ENCODE measurements at regions not wholly inside any gene's neighbourhood (a gene's known extent, or its start where the extent isn't known, plus 50 kb on each side); places are given as distances from the start of the nearest gene placed in this dataset.

- DNase-seq = no peak
- H3K9me3 Mint-ChIP-seq = peaks cover 11 to 16% (median 12%) of the 10 kb centered on the region in 3 donors
- no peak overlapping the region for H3K4me3 Mint-ChIP-seq
- ChIA-PET CTCF (no interaction called here), POLR2A (no interaction called here)
- H3K9me3 ChIP-seq = no peaks in the 10 kb centered on the region
- ATAC-seq (replicated peaks in 1 of 4) = no peak
- no peak overlapping the region for H3K4me3 ChIP-seq (ENCODE audit: control insufficient read depth in 1 of 2, extremely low read depth in 1 of 2, low read length in 1 of 2)
- H3K36me3 ChIP-seq (ENCODE audit: control insufficient read depth in 2 of 2, extremely low read depth in 1 of 2, insufficient read depth in 1 of 2, low read length in 1 of 2) = no peaks in the 10 kb centered on the region
- 90% methylated on average over 3 of the region's 3 CpGs for WGBS (ENCODE audit: insufficient coverage)
- H3K27ac Mint-ChIP-seq = no peak overlapping the region
- no peaks in the 10 kb centered on the region for H3K36me3 Mint-ChIP-seq
- no peaks in the 10 kb centered on the region for H3K4me1 Mint-ChIP-seq
- H3K27ac ChIP-seq (ENCODE audit: low read length) = no peak overlapping the region
- H3K4me1 ChIP-seq (ENCODE audit: control insufficient read depth in 1 of 2, extremely low read depth in 1 of 2, insufficient read depth in 2 of 2, low read length in 2 of 2) = no peaks in the 10 kb centered on the region
- peaks cover 0 to 3% of the 10 kb centered on the region in 2 experiments for H3K27me3 ChIP-seq (replicated peaks in 1 of 2; ENCODE audit: control insufficient read depth in 2 of 2, extremely low read depth in 1 of 2, insufficient read depth in 2 of 2, low read length in 1 of 2)
- peaks cover 5 to 15% of the 10 kb centered on the region in 2 donors for H3K27me3 Mint-ChIP-seq
These were observed 119.1 kb upstream of the RASEF start for GRCh38 chr9:83182071-83182470.

- Mint-ChIP-seq H3K27me3 (peaks cover 2 to 4% of the 10 kb centered on the region in 2 donors), H3K9me3 (peaks cover 15 to 25% (median 24%) of the 10 kb centered on the region in 3 donors), H3K4me1 (no peaks in the 10 kb centered on the region), H3K36me3 (no peaks in the 10 kb centered on the region), H3K27ac (no peak overlapping the region), H3K4me3 (no peak overlapping the region)
- Histone ChIP-seq H3K36me3 (ENCODE audit: control insufficient read depth in 2 of 2, extremely low read depth in 1 of 2, insufficient read depth in 1 of 2, low read length in 1 of 2) (no peaks in the 10 kb centered on the region), H3K27ac (ENCODE audit: low read length) (no peak overlapping the region), H3K27me3 (replicated peaks in 1 of 2; ENCODE audit: control insufficient read depth in 2 of 2, extremely low read depth in 1 of 2, insufficient read depth in 2 of 2, low read length in 1 of 2) (no peaks in the 10 kb centered on the region), H3K4me3 (ENCODE audit: control insufficient read depth in 1 of 2, extremely low read depth in 1 of 2, low read length in 1 of 2) (no peak overlapping the region), H3K4me1 (ENCODE audit: control insufficient read depth in 1 of 2, extremely low read depth in 1 of 2, insufficient read depth in 2 of 2, low read length in 2 of 2) (no peaks in the 10 kb centered on the region), H3K9me3 (no peaks in the 10 kb centered on the region)
- no peak for ATAC-seq (replicated peaks in 1 of 4)
- POLR2A ChIA-PET = no interaction called here
- CTCF ChIA-PET = no interaction called here
- WGBS (ENCODE audit: insufficient coverage) = 100% methylated on average over 1 of the region's 1 CpG
- DNase-seq = no peak
These were observed 115.8 kb upstream of the RASEF start for GRCh38 chr9:83178717-83179116.

GRCh38 chr9:83177747-83178146 lies 114.8 kb upstream of the RASEF start:
- H3K36me3 Mint-ChIP-seq = no peaks in the 10 kb centered on the region
- peaks cover 2 to 4% of the 10 kb centered on the region in 2 donors for H3K27me3 Mint-ChIP-seq
- no peaks in the 10 kb centered on the region for H3K36me3 ChIP-seq (ENCODE audit: control insufficient read depth in 2 of 2, extremely low read depth in 1 of 2, insufficient read depth in 1 of 2, low read length in 1 of 2)
- no peak for DNase-seq
- H3K4me3 ChIP-seq (ENCODE audit: control insufficient read depth in 1 of 2, extremely low read depth in 1 of 2, low read length in 1 of 2) = no peak overlapping the region
- no peaks in the 10 kb centered on the region for H3K9me3 ChIP-seq
- 100% methylated on average over 1 of the region's 3 CpGs for WGBS (ENCODE audit: insufficient coverage)
- peaks cover 19 to 34% (median 34%) of the 10 kb centered on the region in 3 donors for H3K9me3 Mint-ChIP-seq
- CTCF ChIA-PET = interaction anchor here in 1 of 2 donors (0.7 kb wide), 1 partner anchor 15 kb away, joined by 3 read pairs; no protein-coding TSS in a partner anchor
- H3K4me1 Mint-ChIP-seq = no peaks in the 10 kb centered on the region
- H3K27me3 ChIP-seq (replicated peaks in 1 of 2; ENCODE audit: control insufficient read depth in 2 of 2, extremely low read depth in 1 of 2, insufficient read depth in 2 of 2, low read length in 1 of 2) = no peaks in the 10 kb centered on the region
- ATAC-seq (replicated peaks in 1 of 4) = no peak
- POLR2A ChIA-PET = no interaction called here
- no peak overlapping the region for H3K27ac Mint-ChIP-seq
- no peak overlapping the region for H3K27ac ChIP-seq (ENCODE audit: low read length)
- no peaks in the 10 kb centered on the region for H3K4me1 ChIP-seq (ENCODE audit: control insufficient read depth in 1 of 2, extremely low read depth in 1 of 2, insufficient read depth in 2 of 2, low read length in 2 of 2)
- no peak overlapping the region for H3K4me3 Mint-ChIP-seq

- Histone ChIP-seq H3K4me3 (ENCODE audit: control insufficient read depth in 1 of 2, extremely low read depth in 1 of 2, low read length in 1 of 2) (no peak overlapping the region), H3K9me3 (no peaks in the 10 kb centered on the region), H3K27ac (ENCODE audit: low read length) (no peak overlapping the region), H3K36me3 (ENCODE audit: control insufficient read depth in 2 of 2, extremely low read depth in 1 of 2, insufficient read depth in 1 of 2, low read length in 1 of 2) (no peaks in the 10 kb centered on the region), H3K27me3 (replicated peaks in 1 of 2; ENCODE audit: control insufficient read depth in 2 of 2, extremely low read depth in 1 of 2, insufficient read depth in 2 of 2, low read length in 1 of 2) (no peaks in the 10 kb centered on the region), H3K4me1 (ENCODE audit: control insufficient read depth in 1 of 2, extremely low read depth in 1 of 2, insufficient read depth in 2 of 2, low read length in 2 of 2) (no peaks in the 10 kb centered on the region)
- peaks cover 7 to 24% (median 8%) of the 10 kb centered on the region in 3 donors for H3K9me3 Mint-ChIP-seq
- H3K36me3 Mint-ChIP-seq = no peaks in the 10 kb centered on the region
- H3K27ac Mint-ChIP-seq = no peak overlapping the region
- ATAC-seq (replicated peaks in 1 of 4) = no peak
- no peak for DNase-seq
- no peaks in the 10 kb centered on the region for H3K4me1 Mint-ChIP-seq
- H3K27me3 Mint-ChIP-seq = no peaks in the 10 kb centered on the region
- no peak overlapping the region for H3K4me3 Mint-ChIP-seq
- WGBS (ENCODE audit: insufficient coverage) = 40% methylated on average over 1 of the region's 1 CpG
- CTCF ChIA-PET = no interaction called here
- POLR2A ChIA-PET = no interaction called here
These were observed 104.2 kb upstream of the RASEF start for GRCh38 chr9:83167126-83167525.

GRCh38 chr9:83166372-83166771 lies 103.4 kb upstream of the RASEF start:
- peaks cover 5 to 24% (median 8%) of the 10 kb centered on the region in 3 donors for H3K9me3 Mint-ChIP-seq
- no peak overlapping the region for H3K4me3 Mint-ChIP-seq
- ChIA-PET CTCF (no interaction called here), POLR2A (no interaction called here)
- H3K4me1 ChIP-seq (ENCODE audit: control insufficient read depth in 1 of 2, extremely low read depth in 1 of 2, insufficient read depth in 2 of 2, low read length in 2 of 2) = no peaks in the 10 kb centered on the region
- no peaks in the 10 kb centered on the region for H3K36me3 ChIP-seq (ENCODE audit: control insufficient read depth in 2 of 2, extremely low read depth in 1 of 2, insufficient read depth in 1 of 2, low read length in 1 of 2)
- 92% methylated on average over 5 of the region's 5 CpGs for WGBS (ENCODE audit: insufficient coverage)
- no peaks in the 10 kb centered on the region for H3K4me1 Mint-ChIP-seq
- no peak overlapping the region for H3K4me3 ChIP-seq (ENCODE audit: control insufficient read depth in 1 of 2, extremely low read depth in 1 of 2, low read length in 1 of 2)
- no peak overlapping the region for H3K27ac ChIP-seq (ENCODE audit: low read length)
- H3K27ac Mint-ChIP-seq = no peak overlapping the region
- H3K27me3 ChIP-seq (replicated peaks in 1 of 2; ENCODE audit: control insufficient read depth in 2 of 2, extremely low read depth in 1 of 2, insufficient read depth in 2 of 2, low read length in 1 of 2) = no peaks in the 10 kb centered on the region
- no peaks in the 10 kb centered on the region for H3K27me3 Mint-ChIP-seq
- H3K9me3 ChIP-seq = no peaks in the 10 kb centered on the region
- ATAC-seq (replicated peaks in 1 of 4) = no peak
- no peaks in the 10 kb centered on the region for H3K36me3 Mint-ChIP-seq
- no peak for DNase-seq

- Mint-ChIP-seq H3K27me3 (peaks cover 0 to 3% of the 10 kb centered on the region in 2 donors), H3K4me1 (no peaks in the 10 kb centered on the region), H3K9me3 (peaks cover 5 to 18% (median 12%) of the 10 kb centered on the region in 3 donors), H3K27ac (no peak overlapping the region), H3K4me3 (no peak overlapping the region), H3K36me3 (no peaks in the 10 kb centered on the region)
- ChIA-PET CTCF (no interaction called here), POLR2A (no interaction called here)
- Histone ChIP-seq H3K36me3 (ENCODE audit: control insufficient read depth in 2 of 2, extremely low read depth in 1 of 2, insufficient read depth in 1 of 2, low read length in 1 of 2) (no peaks in the 10 kb centered on the region), H3K27me3 (replicated peaks in 1 of 2; ENCODE audit: control insufficient read depth in 2 of 2, extremely low read depth in 1 of 2, insufficient read depth in 2 of 2, low read length in 1 of 2) (no peaks in the 10 kb centered on the region), H3K9me3 (no peaks in the 10 kb centered on the region), H3K27ac (ENCODE audit: low read length) (no peak overlapping the region), H3K4me3 (ENCODE audit: control insufficient read depth in 1 of 2, extremely low read depth in 1 of 2, low read length in 1 of 2) (no peak overlapping the region), H3K4me1 (ENCODE audit: control insufficient read depth in 1 of 2, extremely low read depth in 1 of 2, insufficient read depth in 2 of 2, low read length in 2 of 2) (no peaks in the 10 kb centered on the region)
- no peak for ATAC-seq (replicated peaks in 1 of 4)
- DNase-seq = no peak
These were observed 92.8 kb upstream of the RASEF start for GRCh38 chr9:83155733-83156132.

GRCh38 chr9:83154821-83155220 lies 91.9 kb upstream of the RASEF start:
- Histone ChIP-seq H3K4me3 (ENCODE audit: control insufficient read depth in 1 of 2, extremely low read depth in 1 of 2, low read length in 1 of 2) (no peak overlapping the region), H3K4me1 (ENCODE audit: control insufficient read depth in 1 of 2, extremely low read depth in 1 of 2, insufficient read depth in 2 of 2, low read length in 2 of 2) (no peaks in the 10 kb centered on the region), H3K27ac (ENCODE audit: low read length) (no peak overlapping the region), H3K36me3 (ENCODE audit: control insufficient read depth in 2 of 2, extremely low read depth in 1 of 2, insufficient read depth in 1 of 2, low read length in 1 of 2) (no peaks in the 10 kb centered on the region), H3K9me3 (no peaks in the 10 kb centered on the region), H3K27me3 (replicated peaks in 1 of 2; ENCODE audit: control insufficient read depth in 2 of 2, extremely low read depth in 1 of 2, insufficient read depth in 2 of 2, low read length in 1 of 2) (no peaks in the 10 kb centered on the region)
- WGBS (ENCODE audit: insufficient coverage) = 80% methylated on average over 1 of the region's 2 CpGs
- Mint-ChIP-seq H3K4me1 (no peaks in the 10 kb centered on the region), H3K9me3 (peaks cover 5 to 11% (median 7%) of the 10 kb centered on the region in 3 donors), H3K27ac (no peak overlapping the region), H3K27me3 (peaks cover 0 to 3% of the 10 kb centered on the region in 2 donors), H3K36me3 (no peaks in the 10 kb centered on the region), H3K4me3 (no peak overlapping the region)
- ChIA-PET POLR2A (no interaction called here), CTCF (no interaction called here)
- no peak for DNase-seq
- ATAC-seq (replicated peaks in 1 of 4) = no peak
